H9 (cell line): ENCODE measurements at regions not wholly inside any gene's neighbourhood (a gene's known extent, or its start where the extent isn't known, plus 50 kb on each side); places are given as distances from the start of the nearest gene placed in this dataset.

ENCODE experiments used
- DNase-seq: peaks from one replicate; pipeline ENCODE4 v3.0.0-alpha.2; 2017
- H2AFZ ChIP-seq: one replicate; pipeline ENCODE4 v1.6.1; 2013; ENCODE audit warnings: mild to moderate bottlenecking, low read length, control low read depth, moderate library complexity
- H2AK5ac ChIP-seq: 2 replicates; pipeline ENCODE4 v1.6.1; 2013; ENCODE audit warnings: low read length, control low read depth, mixed read lengths; ENCODE audit not compliant: insufficient read length
- H2BK120ac ChIP-seq: one replicate; pipeline ENCODE4 v1.6.1; 2013; ENCODE audit warnings: low read depth, mild to moderate bottlenecking, low read length, control low read depth, inconsistent platforms; ENCODE audit not compliant: poor library complexity, severe bottlenecking
- H2BK12ac ChIP-seq: 2 replicates; pipeline ENCODE4 v1.6.1; 2013; ENCODE audit warnings: low read length, control low read depth, mixed read lengths, low read depth; ENCODE audit not compliant: insufficient read length
- H2BK15ac ChIP-seq: 2 replicates; pipeline ENCODE4 v1.6.1; 2013; ENCODE audit warnings: low read depth, low read length, control low read depth
- H2BK20ac ChIP-seq: one replicate; pipeline ENCODE4 v1.6.1; 2013; ENCODE audit warnings: low read depth, mild to moderate bottlenecking, low read length, control low read depth, inconsistent platforms; ENCODE audit not compliant: poor library complexity, severe bottlenecking
- H2BK5ac ChIP-seq: 2 replicates; pipeline ENCODE4 v1.6.1; 2013; ENCODE audit warnings: low read length, control low read depth, mixed read lengths; ENCODE audit not compliant: insufficient read length
- H3K14ac ChIP-seq: 2 replicates; pipeline ENCODE4 v1.6.1; 2013; ENCODE audit warnings: low read length, control low read depth; ENCODE audit not compliant: insufficient read depth
- H3K18ac ChIP-seq: 2 replicates; pipeline ENCODE4 v1.6.1; 2013; ENCODE audit warnings: low read depth, mild to moderate bottlenecking, mixed read lengths, low read length, control low read depth; ENCODE audit not compliant: insufficient read length
- H3K23ac ChIP-seq: 2 replicates; pipeline ENCODE4 v1.6.1; 2013; ENCODE audit warnings: low read length, control low read depth, mixed read lengths, low read depth; ENCODE audit not compliant: insufficient read length
- H3K23me2 ChIP-seq: 2 replicates; pipeline ENCODE4 v1.6.1; 2013; ENCODE audit warnings: low read depth, mild to moderate bottlenecking, mixed read lengths, low read length, control low read depth; ENCODE audit not compliant: insufficient read length, poor library complexity, severe bottlenecking
- H3K27ac ChIP-seq: 2 replicates; pipeline ENCODE4 v1.5.1; 2013; ENCODE audit warnings: low read length, control low read depth, mixed read lengths, low read depth; ENCODE audit not compliant: insufficient read length
- H3K27me3 ChIP-seq: 2 replicates; pipeline ENCODE4 v1.6.1; 2013; ENCODE audit warnings: low read length, control low read depth, inconsistent platforms; ENCODE audit not compliant: insufficient read depth
- H3K4ac ChIP-seq: 2 replicates; pipeline ENCODE4 v1.6.1; 2013; ENCODE audit warnings: low read depth, mild to moderate bottlenecking, control low read depth, inconsistent platforms, low read length, moderate library complexity
- H3K4me1 ChIP-seq: 2 replicates; pipeline ENCODE4 v1.6.1; 2013; ENCODE audit warnings: low read length, control low read depth, inconsistent platforms; ENCODE audit not compliant: insufficient read depth
- H3K4me2 ChIP-seq: 2 replicates; pipeline ENCODE4 v1.6.1; 2013; ENCODE audit warnings: low read length, control low read depth, mixed read lengths; ENCODE audit not compliant: insufficient read length, insufficient read depth
- H3K56ac ChIP-seq: 2 replicates; pipeline ENCODE4 v1.6.1; 2013; ENCODE audit warnings: low read depth, mild to moderate bottlenecking, mixed read lengths, low read length, control low read depth; ENCODE audit not compliant: insufficient read length
- H3K79me1 ChIP-seq: 2 replicates; pipeline ENCODE4 v1.6.1; 2013; ENCODE audit warnings: low read depth, mild to moderate bottlenecking, moderate library complexity, low read length, control low read depth, inconsistent platforms; ENCODE audit not compliant: insufficient read depth, poor library complexity, severe bottlenecking
- H3K79me2 ChIP-seq: 2 replicates; pipeline ENCODE4 v1.6.1; 2013; ENCODE audit warnings: low read length, control low read depth, inconsistent platforms; ENCODE audit not compliant: insufficient read depth
- H3K9ac ChIP-seq: 2 replicates; pipeline ENCODE4 v1.6.1; 2013; ENCODE audit warnings: low read length, control low read depth, mixed read lengths; ENCODE audit not compliant: insufficient read length; ENCODE audit errors: extremely low read depth
- H3K9me3 ChIP-seq: one replicate; pipeline ENCODE4 v1.6.1; 2013; ENCODE audit warnings: low read depth, low read length, inconsistent platforms; ENCODE audit not compliant: control insufficient read depth
- H3T11ph ChIP-seq: one replicate; pipeline ENCODE4 v1.6.1; 2013; ENCODE audit warnings: mild to moderate bottlenecking, low read length, control low read depth, inconsistent platforms
- H4K20me1 ChIP-seq: one replicate; pipeline ENCODE4 v1.6.1; 2013; ENCODE audit not compliant: control insufficient read depth, insufficient read length, insufficient read depth
- H4K5ac ChIP-seq: 2 replicates; pipeline ENCODE4 v1.6.1; 2013; ENCODE audit warnings: low read depth, mild to moderate bottlenecking, mixed read lengths, low read length, control low read depth; ENCODE audit not compliant: insufficient read length
- H4K8ac ChIP-seq: replicated peaks from 2 replicates; pipeline ENCODE4 v1.6.1; 2013; ENCODE audit warnings: low read length, control low read depth, mixed read lengths, low read depth; ENCODE audit not compliant: insufficient read length
- H4K91ac ChIP-seq: 2 replicates; pipeline ENCODE4 v1.6.1; 2013; ENCODE audit warnings: low read depth, mild to moderate bottlenecking, moderate library complexity, mixed read lengths, low read length, control low read depth; ENCODE audit not compliant: insufficient read length
- H3K27ac Mint-ChIP-seq, 3 experiments: 2 replicates in 2 of 3; 3 replicates in 1 of 3; pipeline ENCODE4 v1.8.0; 2020 to 2021; ENCODE audit warnings: mixed read lengths in 3 of 3, mild to moderate bottlenecking in 1 of 3, moderate library complexity in 1 of 3
- H3K27me3 Mint-ChIP-seq: 2 replicates; pipeline ENCODE4 v1.8.0; 2021; ENCODE audit warnings: low read depth, mild to moderate bottlenecking, moderate library complexity, mixed read lengths
- H3K36me3 Mint-ChIP-seq, 3 experiments: 2 replicates in 2 of 3; 3 replicates in 1 of 3; pipeline ENCODE4 v1.8.0; 2020 to 2021; ENCODE audit warnings: low read depth in 3 of 3, mixed read lengths in 3 of 3; ENCODE audit not compliant: insufficient read depth in 1 of 3
- H3K4me1 Mint-ChIP-seq, 2 experiments: 2 replicates each; pipeline ENCODE4 v1.8.0; 2020; ENCODE audit warnings: mixed read lengths in 2 of 2
- H3K4me3 Mint-ChIP-seq, 2 experiments: 2 replicates in 1 of 2; 3 replicates in 1 of 2; pipeline ENCODE4 v1.8.0; 2020 to 2021; ENCODE audit warnings: mild to moderate bottlenecking in 2 of 2, mixed read lengths in 2 of 2, moderate library complexity in 1 of 2
- H3K9me3 Mint-ChIP-seq, 2 experiments: 2 replicates in 1 of 2; 3 replicates in 1 of 2; pipeline ENCODE4 v1.8.0; 2020; ENCODE audit warnings: mild to moderate bottlenecking in 2 of 2, mixed read lengths in 2 of 2, moderate library complexity in 1 of 2
- CTCF ChIP-seq: fragments of 200-600 bp; sonication (generic); conservative IDR thresholded peaks from 3 replicates; pipeline ENCODE4 v1.8.0; 2021; ENCODE audit warnings: antibody characterized with exemption, mild to moderate bottlenecking

GRCh38 chr14:44215660-44216059 lies 291.4 kb downstream of the FSCB start:
- Histone ChIP-seq H3K9me3 (no peaks in the 10 kb centered on the region), H3K23ac (no peak overlapping the region), H3K4me1 (no peaks in the 10 kb centered on the region), H2AK5ac (no peak overlapping the region), H2BK15ac (no peak overlapping the region), H3T11ph (no peak overlapping the region), H3K27me3 (no peaks in the 10 kb centered on the region), H3K14ac (no peak overlapping the region), H3K23me2 (no peaks in the 10 kb centered on the region), H2BK120ac (no peak overlapping the region), H2AFZ (no peak overlapping the region), H3K9ac (no peak overlapping the region), H3K18ac (no peak overlapping the region), H2BK5ac (no peak overlapping the region), H3K27ac (no peak overlapping the region), H3K4ac (no peak overlapping the region), H4K5ac (no peak overlapping the region), H3K56ac (no peak overlapping the region), H3K79me2 (no peaks in the 10 kb centered on the region), H3K4me2 (no peak overlapping the region), H4K20me1 (no peaks in the 10 kb centered on the region), H4K8ac (no peak overlapping the region), H3K79me1 (no peaks in the 10 kb centered on the region), H4K91ac (no peak overlapping the region), H2BK20ac (no peak overlapping the region), H2BK12ac (no peak overlapping the region)
- Mint-ChIP-seq H3K27me3 (no peaks in the 10 kb centered on the region), H3K27ac (no peak overlapping the region), H3K4me1 (peaks cover 0 to 3% of the 10 kb centered on the region in 2 experiments; a peak in 1 of 4 replicates), H3K9me3 (peaks cover 16 to 21% of the 10 kb centered on the region in 2 experiments; a peak in 4 of 5 replicates), H3K36me3 (peaks cover 2 to 18% (median 4%) of the 10 kb centered on the region in 3 experiments; a peak in 5 of 7 replicates), H3K4me3 (no peak overlapping the region)
- DNase-seq, result no peak
- no peak for TF ChIP-seq CTCF
